Fibroblast of skin of right quadriceps (primary cell): ENCODE measurements at regions not wholly inside any gene's neighbourhood (a gene's known extent, or its start where the extent isn't known, plus 50 kb on each side); places are given as distances from the start of the nearest gene placed in this dataset.
"Not testable (repeated sequence)": the region's sequence is repeated elsewhere in the genome, so short reads cannot be mapped to it uniquely, and the experiment has no call there.

ENCODE experiments used
- DNase-seq: peaks from one replicate; pipeline ENCODE4 v3.0.0-alpha.2; 2013

DNA sequence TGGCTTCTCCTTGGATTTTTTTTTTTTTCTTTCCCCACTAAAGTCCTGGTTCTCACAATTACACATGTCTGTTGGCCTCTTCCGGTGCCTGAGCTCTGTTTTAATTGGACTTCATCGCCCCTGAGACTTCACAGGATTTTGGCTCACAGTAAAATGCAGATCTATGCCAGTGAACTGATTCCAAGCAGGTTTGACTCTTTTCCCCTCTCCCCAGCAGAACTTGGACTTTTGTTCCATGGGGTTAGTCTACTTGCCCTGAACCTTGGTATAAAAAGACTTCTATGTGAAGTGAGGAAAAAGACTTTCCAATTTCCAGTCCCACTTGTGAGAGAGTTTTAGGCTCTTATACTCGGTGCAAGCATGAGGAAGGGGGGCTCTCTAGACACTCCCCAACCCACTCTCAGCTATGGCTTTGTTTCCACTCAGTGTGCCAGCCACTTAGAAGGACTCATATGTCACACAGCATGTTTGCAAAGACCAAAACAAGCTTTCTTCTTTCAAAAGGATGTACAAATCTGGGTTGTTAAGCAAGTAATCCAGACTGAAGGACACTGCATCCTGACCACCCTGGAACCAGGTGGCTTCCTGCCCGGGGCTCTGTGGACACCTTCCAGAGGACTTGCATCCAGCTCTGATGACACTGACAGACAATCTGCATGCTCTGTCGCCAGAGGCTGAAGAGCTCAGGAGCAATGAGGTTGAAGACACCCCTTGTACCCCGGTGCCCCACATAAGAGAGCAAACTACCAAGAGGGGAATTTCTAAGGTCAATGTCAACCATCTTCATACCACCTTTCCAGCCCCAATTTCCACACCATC, 221.9 kb upstream of the EGLN3 start:
- no peak for DNase-seq

DNA sequence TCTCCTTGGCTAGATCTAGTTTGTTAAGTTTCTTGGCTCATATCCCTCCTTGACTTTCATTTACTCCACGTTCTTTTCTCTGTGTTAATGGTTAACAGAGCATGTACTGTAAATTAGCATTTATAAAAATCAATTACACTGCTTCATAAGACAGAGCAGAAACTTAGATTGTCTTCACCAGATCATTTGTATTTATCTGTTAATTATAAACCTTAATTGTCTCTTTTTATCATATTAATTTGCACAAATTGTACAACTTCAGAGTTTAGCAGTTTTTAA, 221.2 kb upstream of the EGLN3 start:
- no peak for DNase-seq

DNA sequence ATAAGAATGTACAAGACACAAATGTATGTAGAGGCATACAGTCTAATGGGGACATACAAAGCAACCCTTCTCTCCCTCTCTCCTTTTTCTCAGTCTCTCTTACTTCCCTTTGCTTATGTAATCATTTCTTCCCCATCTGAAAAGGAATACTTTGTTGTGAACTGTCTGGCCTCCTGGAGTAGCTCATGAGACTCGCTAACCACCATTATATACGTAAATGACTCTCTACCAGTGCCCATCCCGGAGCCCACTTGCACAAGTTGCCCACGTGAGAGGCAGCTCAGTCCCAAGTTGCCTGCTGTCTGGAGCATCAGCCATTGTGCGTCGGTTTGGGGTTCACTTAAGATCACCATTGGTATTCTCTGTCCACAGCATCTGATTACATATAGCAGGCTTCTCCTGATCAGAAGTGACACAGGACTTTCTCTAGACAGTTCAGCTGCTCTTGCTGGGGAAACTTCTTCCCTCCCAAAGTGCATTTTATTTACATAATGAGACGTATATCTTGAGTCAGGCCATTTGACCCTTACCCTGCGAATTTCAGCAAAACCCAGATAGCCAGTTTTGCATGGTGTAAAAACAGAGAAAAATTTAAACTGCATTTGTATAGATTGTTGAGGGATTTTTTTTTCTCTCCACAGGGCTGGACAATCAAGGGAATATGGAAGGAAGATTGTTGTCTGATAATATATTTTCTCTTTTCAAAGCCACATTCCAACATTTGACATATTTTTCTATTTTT, 220.7 kb upstream of the EGLN3 start:
- DNase-seq = no peak

DNA sequence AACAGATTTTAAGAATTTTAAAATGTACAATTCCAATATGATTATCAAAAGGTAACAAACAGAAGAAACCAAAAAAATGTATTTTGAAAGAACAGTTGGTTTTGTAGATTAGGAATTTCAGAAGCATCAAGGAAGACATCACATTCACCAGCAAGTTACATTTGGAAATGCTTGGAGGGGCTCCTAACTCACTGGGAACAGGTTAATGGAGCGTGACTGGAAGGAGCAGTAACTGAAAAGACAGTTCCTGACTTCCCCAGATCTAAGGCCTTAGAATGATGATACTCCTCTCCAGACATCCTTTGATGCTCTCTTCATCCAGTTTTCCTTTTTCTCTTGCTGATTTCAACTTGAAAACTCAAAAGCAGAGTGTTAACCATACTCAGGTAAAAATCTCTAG, 220.0 kb upstream of the EGLN3 start:
- DNase-seq = no peak

DNA sequence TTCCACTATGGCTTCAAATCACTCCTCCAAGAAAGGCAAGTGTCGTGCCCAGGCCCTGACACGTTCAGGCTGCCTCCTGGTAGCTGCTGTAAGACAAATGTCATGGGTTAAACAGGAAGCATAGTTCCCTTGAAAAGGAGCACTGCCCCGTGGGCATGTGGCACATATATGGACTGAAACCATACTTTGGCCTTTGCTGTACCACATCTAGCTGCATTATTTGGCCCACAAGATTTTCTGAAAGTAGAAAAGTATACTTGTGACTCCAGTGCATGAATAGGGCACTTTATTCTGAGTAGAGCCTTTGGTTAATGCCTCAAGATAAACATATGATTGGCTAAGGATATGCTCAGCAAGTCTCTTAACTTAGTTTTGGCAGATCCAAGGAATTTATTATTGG, 218.7 kb upstream of the EGLN3 start:
- no peak for DNase-seq

DNA sequence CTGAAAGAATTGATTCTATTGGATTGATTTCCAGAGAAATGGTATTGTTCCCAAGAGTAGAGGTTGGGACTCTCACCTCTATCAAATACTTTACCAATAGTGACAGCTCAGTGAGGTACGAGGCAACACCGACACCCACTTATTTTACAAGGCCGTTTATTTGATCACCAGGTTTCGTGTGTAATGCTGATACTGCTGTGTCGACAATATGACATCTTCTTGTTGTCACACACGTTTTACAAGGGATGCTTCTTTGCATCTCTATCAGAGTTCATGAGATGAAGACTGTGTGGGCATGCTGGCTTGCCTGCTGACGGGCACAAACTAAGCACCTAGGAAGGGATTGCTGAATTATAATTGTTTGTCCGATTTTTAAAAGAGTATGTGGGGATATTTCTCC, 217.8 kb upstream of the EGLN3 start:
- no peak for DNase-seq

DNA sequence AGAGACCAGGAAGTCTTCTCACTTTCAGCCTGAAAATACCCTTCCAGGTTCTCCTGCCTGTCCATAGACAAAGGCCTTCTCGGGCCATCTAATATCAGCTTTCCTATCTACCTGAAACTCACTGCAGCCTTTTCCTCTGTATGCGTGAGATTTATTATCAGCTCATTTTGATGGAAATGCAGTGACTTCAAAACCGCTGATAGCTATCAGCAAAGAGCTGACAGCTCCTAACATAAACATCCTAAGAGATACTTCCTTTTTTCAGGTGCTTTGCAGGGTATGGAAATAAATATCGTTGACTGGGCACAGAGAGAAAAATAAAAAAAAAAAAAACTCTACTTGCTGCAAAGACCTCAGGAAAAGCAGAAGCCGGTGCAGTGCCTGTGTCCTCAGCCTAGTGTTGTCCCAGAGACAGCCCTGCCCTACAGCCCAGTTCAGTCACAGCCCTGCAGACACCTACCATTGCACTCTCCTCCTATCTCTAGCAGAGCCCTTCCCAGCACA, 215.0 kb upstream of the EGLN3 start:
- no peak for DNase-seq

DNA sequence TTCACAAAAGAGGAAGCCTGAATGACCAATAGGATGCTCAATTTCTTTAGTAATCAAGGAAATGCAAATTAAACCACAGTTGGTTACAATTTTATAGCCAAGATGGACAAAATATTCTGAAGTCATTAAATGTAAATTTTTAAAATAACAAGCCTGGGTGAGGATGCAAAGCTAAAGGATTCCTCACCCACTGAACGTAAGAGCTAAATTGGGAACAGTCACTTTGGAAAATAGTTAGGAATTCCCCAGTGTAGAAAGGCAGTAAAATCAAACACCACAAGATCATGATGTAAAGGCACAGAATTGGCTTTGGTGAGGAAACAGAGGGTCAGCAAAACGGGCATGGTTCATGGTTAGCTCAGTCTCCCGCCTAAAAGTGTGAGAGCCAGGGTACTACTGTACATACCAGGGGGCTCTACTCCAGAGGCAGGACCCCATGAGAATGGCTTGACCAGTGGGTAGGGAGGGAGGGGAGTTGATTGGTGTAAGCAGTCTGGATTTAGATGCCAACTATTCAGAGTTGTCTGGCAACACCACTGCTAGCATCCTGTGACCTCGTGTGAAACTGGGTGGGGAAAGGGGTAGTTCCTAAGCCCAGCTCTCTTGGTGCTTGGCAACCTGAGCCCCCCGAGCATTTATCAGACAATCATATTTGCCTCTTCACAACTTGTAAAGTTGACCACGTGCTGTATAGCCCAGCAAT, 213.4 kb upstream of the EGLN3 start:
- no peak for DNase-seq

DNA sequence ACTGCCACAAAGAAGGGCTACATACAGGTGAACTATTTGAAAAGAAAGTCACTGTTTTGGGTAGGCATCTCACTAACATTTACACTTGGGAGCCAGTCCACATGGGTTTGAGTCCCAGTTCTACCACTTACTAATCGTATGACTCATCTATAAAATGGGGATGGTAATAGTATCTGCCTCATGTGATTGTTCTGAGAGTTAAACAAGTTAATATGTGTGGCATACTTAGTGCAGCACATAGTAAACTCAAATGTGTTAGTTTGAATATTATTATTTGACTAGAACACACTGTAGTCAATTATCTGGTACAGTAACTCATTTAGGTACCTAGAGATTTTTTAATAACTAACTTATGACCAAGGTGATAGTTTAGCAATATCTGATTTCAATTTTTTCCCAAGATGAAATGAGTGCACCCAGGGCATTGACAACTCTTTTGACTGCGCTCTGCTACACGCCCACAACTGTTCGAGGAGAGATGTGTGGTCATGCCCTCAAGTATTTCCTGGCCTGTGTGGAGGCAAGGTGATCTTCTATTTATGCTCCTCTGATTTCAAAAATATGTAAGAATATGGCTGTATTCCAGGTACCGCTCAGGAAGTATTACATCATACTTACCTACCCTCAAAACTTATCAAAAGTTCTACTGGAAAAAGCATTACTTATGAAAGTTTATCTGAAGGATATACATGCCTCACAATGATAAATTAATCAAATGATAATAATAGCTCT, 210.6 kb upstream of the EGLN3 start:
- DNase-seq = no peak

DNA sequence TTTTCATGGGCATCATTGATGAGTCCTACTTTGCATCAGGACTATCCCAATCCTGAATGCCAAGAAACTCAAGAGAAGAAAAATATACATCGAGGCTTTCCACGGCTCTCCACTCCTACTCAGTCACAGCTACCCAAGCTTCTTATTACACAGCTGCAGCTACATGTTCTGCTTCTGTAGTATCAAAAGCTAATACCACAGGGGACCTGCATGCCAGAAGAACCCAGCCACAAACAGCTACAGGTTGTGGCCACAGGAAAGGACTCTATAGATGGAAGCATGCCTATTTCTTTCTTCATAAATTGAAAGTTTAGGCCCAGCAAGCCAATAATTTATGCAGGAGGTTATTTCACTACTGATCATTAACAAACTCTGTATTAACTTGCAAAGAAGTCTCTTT, 209.7 kb upstream of the EGLN3 start:
- DNase-seq = no peak

DNA sequence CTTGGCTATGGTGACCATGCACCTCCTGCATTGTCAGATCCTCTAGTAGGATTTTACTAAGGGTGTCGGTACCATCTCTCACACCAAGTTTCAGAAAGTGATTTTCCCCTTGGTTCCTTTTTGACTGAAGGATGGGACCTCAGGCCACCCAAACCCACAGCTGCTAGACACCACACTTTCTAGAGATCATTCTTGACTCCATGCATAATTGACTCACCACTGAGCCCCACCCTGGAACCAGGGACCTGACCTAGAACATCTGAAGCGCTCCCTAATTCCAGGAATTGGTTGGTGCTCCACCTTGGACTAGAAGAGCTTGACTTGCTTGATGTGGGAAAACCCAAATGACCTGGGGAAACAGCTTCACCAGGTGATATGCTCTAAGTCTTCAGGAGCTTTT, 206.8 kb upstream of the EGLN3 start:
- no peak for DNase-seq

DNA sequence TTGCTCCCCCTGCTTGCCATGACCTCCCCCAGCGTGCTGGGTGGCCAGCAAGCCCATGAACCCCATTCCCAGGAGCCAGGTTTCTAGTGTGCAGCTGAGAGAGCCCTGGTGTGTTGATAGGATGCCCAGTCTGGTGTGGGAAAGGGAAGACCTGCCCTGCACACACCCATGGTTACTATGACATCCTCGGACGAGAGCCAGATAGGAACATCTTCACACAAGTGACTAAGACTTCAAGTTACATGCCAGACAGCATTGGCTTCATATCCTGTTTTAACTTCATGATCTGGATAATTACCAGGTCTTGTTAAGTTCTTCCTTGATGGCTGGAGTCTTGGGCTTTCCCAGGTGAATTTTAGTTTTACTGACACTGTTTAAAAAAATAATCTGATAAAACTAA, 196.6 kb upstream of the EGLN3 start:
- no peak for DNase-seq

DNA sequence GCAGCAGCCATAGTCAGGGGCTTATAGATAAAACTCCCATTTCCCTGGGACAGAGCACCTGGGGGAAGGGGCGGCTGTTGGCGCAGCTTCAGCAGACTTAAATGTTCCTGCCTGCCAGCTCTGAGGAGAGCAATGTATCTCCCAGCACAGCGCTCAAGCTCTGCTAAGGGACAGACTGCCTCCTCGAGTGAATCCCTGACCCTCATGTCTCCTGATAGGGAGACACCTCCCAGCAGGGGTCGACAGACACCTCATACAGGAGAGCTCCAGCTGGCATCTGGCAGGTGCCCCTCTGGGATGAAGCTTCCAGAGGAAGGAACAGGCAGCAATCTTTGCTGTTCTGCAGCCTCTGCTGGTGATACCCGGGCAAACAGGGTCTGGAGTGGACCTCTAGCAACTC, 189.3 kb upstream of the EGLN3 start:
- DNase-seq = not testable (repeated sequence)

DNA sequence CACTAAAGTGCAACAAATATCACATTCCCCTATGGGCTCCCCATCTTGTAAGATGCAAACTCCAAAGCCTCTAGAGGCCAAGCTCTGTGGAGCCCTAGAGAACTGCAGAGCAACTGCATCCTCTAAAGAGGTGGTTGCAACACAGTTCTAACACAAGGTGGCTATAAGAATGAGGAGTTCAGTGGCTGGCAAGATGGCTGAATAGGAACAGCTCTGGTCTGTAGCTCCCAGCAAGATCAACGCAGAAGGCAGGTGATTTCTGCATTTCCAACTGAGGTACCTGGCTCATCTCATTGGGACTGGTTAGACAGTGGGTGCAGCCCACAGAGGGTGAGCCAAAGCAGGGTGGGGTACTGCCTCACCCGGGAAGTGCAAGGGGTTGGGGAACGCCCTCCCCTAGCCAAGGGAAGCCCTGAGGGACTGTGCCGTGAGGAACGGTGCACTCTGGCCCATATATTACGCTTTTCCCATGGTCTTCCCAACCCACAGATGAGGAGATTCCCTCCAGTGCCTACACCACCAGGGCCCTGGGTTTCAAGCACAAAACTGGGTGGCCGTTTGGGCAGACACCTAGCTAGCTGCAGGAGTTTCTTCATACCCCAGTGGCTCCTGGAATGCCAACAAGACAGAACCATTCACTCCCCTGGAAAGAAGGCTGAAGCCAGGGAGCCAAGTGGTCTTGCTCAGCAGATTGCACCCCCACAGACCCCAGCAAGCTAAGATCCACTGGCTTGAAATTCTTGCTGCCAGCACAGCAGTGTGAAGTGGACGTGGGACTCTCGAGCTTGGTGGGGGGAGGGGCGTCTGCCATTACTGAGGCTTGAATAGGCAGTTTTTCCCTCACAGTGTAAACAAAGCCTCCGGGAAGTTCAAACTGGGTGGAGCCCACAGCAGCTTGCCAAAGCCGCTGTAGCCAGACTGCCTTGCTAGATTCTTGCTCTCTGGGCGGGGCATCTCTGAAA, 188.6 kb upstream of the EGLN3 start:
- not testable (repeated sequence) for DNase-seq

DNA sequence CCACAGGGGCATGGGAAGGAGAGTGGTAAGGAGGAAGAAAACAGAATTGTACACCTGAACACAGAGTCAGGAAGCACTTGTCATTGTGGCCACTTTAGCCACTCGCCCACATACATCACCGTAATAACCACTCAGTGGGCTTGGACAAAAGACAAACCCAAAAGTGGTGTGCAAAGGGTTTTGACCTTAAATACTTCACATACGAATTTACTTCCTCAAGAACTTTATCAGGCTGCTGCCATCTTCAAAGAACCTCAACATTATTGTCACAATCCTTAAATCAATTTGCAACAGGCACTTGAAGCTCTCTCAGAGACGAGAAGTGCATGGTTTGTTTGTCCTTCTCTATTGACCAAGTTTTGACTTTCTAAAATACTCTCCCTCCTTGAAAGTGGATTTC, 187.3 kb upstream of the EGLN3 start:
- no peak for DNase-seq

DNA sequence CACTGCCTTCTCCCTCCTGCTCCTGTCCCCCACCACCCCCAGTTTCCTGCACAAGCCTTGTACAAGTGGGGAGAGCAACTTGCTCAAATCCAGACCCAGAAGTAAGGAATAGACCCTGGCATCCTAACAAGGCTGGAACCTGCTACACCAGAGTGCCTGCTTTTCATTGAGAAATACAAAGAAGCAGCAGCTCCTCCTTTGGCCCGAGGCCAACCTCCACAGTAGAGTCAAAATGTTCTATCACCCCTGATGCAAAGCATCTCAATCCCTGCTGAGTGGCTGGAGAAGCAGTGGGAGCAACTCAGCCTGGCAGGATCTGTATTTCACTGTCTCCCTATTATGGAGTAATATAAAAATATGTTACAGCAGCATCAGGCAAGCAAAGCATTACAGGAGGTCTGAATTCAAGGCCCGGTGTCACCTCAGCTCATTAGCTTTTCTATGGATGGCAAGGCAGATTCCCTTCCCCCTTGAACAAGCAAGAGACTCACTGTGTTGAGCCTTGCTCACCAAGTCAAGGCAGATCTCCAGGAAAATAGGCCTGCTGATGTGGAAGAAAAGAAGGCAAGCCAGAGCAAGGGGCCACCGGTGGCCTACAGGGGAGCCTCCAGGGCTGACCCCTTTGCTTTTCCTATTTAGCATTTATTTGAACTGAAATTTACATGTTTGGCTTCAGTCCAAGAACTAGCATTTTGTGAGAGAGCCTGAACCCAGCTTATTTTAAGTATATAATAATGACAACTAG, 186.3 kb upstream of the EGLN3 start:
- DNase-seq = no peak

DNA sequence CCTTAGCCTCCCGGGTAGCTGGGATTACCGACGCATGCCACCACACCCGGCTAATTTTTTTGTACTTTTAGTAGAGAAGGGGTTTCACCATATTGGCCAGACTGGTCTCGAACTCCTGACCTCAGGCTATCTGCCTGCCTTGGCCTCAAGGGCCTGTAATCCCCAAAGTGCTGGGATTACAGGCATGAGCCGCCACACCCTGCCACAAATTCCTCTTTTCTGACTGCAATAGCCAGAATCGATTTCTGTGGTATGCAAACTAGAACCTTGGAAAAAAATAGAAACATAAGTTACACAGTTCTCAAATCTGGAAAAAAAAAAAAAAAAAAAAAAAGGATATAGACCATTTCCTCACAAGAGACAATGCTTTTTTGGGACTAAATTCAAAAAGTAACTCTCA, 184.6 kb upstream of the EGLN3 start:
- DNase-seq = no peak

DNA sequence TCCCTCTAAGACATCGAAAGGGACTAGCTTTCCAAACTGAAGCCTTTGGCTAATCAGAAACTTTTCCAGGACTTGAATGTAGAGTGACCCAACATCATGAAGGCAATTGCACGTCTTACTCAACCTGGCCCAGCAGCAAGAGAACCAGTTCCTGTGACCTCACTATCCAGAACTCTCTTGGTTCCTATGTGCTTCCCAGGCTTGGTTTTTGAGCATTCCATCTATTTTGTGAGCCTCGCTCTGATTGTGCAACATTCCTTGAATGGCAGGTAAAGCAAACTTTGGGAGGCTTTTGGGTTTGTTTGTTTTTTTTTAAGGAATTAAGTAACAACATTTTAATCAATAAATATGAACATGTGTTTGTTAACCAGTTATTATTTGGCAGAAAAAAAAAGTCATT, 183.6 kb upstream of the EGLN3 start:
- DNase-seq = no peak

DNA sequence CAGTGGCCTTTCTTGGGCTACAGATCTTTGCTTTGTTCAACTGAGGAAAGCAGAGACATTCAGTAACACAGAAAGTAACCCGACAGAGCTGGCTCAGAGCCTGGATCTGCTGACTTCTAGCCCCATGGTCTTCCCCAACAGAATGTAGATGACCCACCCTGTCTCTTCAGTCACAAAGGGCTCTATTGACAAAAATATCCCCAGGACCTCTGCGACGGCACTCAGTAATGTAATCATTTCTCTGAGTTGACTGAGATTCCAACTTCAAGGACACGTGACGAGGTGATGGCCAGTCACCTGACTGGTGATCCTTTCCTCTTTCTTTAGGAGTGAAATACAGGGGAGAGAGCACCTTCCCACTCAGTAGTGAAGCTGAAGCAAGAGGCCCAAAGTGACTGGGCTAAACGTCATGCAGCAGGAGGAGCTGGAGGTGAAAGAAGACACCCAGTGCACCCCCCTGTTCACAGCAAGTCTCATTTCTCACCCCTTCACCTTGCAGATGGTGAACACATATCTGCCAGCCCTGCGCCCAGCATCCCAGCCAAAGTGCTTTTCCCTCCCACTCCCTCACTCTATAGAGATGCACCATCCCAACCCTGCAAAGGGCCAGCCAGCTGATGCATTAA, 179.2 kb upstream of the EGLN3 start:
- DNase-seq = no peak

DNA sequence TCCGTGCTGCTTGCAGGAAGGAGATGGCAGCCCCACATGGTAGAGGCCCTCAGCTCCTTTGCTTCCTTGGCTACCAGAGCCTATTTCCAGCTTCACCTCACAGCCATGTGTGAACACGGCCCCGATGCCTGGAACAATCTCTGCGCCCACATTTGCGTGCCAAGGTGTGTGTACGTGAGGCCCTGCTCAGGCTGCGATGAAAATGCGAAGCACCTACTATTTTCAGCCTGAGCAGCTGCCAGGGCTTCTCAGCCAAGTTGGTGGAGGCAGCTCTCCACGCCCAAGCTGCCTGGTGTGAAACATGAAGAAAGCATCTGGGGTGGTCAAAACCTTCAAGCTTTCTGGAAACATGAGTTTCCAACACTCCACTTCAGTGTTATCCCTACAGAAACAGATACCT, 177.8 kb upstream of the EGLN3 start:
- DNase-seq = no peak

DNA sequence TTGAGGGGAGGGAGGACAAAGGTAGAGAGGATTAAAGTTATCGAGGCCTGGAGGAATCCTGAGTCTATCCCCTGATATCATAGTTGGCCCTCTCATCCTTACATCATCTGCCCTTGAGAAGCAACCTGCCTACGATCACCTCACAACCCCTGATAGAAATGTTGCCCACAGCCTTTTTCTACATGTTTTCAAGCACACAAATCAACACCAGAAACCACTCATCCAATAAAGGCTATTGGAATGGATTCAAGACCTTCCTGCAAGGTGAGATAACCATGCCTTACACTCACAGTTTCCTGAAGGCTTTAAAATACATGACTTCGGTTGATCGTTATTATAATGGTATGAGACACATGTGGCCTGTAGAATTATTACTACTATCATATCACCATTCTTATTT, 175.7 kb upstream of the EGLN3 start:
- DNase-seq = no peak
